Aorta (tissue), 5 donors: ENCODE measurements at regions not wholly inside any gene's neighbourhood (a gene's known extent, or its start where the extent isn't known, plus 50 kb on each side); places are given as distances from the start of the nearest gene placed in this dataset.
"Not testable (repeated sequence)": the region's sequence is repeated elsewhere in the genome, so short reads cannot be mapped to it uniquely, and the experiment has no call there.

Experiments used
- ATAC-seq: fragments of 200-7000 bp; cut with Tn5 transposase; one replicate; pipeline ENCODE4 v1.9.1; 2022; ENCODE audit warnings: moderate library complexity; ENCODE audit not compliant: low FRiP score
- DNase-seq, 2 donors: peaks; one replicate each; pipeline ENCODE4 v3.0.0-alpha.2; 2020
- H3K27ac ChIP-seq, 2 donors: one replicate each; pipeline ENCODE4 v1.5.1; 2013; ENCODE audit warnings: low read length in 2 of 2, mild to moderate bottlenecking in 2 of 2, moderate library complexity in 2 of 2, control low read depth in 1 of 2, inconsistent platforms in 1 of 2, low read depth in 1 of 2
- H3K27me3 ChIP-seq, 2 donors: one replicate each; pipeline ENCODE4 v1.6.1; 2013; ENCODE audit warnings: control low read depth in 1 of 2, low read length in 1 of 2, mild to moderate bottlenecking in 1 of 2, moderate library complexity in 1 of 2; ENCODE audit not compliant: insufficient read depth in 2 of 2, control insufficient read depth in 1 of 2
- H3K36me3 ChIP-seq, 2 donors: one replicate each; pipeline ENCODE4 v1.6.1; 2013; ENCODE audit warnings: control low read depth in 1 of 2, low read length in 1 of 2, mild to moderate bottlenecking in 1 of 2; ENCODE audit not compliant: insufficient read depth in 2 of 2, control insufficient read depth in 1 of 2
- H3K4me1 ChIP-seq, 2 donors: one replicate each; pipeline ENCODE4 v1.6.1; 2013; ENCODE audit warnings: low read length in 2 of 2, control low read depth in 1 of 2, mild to moderate bottlenecking in 1 of 2, moderate library complexity in 1 of 2; ENCODE audit not compliant: insufficient read depth in 2 of 2, control insufficient read depth in 1 of 2
- H3K4me3 ChIP-seq, 2 donors: one replicate each; pipeline ENCODE4 v1.5.1; 2013; ENCODE audit warnings: low read length in 2 of 2, control low read depth in 1 of 2, mild to moderate bottlenecking in 1 of 2
- H3K9me3 ChIP-seq: one replicate; pipeline ENCODE4 v1.6.1; 2013; ENCODE audit warnings: mild to moderate bottlenecking, low read length; ENCODE audit not compliant: control insufficient read depth
- WGBS, 2 donors: extraction: QIAGEN DNeasy Blood & Tissue Kit; methylation state at CpG; one replicate each; pipeline ENCODE4 v1.1.7; 2013; 5-methylcytosine and 5-hydroxymethylcytosine counted together
- intact Hi-C, 2 donors: fragments of 100-400 bp; cut with DNase I; formaldehyde crosslinking; loops; one replicate each; pipeline versions ENCODE4 v1.14.2 to v1.15.0; 2022
- donor health status: healthy with polysubstance abuse.
- donor health status: Bipolar disorder and iron deficiency.
- donor health status: DM: no; HTN: no; CAD: no.
- donor health status: DM: no; HTN: no; CAD: no.
- donor health status: DM: yes; HTN: yes; CAD: no.

DNA sequence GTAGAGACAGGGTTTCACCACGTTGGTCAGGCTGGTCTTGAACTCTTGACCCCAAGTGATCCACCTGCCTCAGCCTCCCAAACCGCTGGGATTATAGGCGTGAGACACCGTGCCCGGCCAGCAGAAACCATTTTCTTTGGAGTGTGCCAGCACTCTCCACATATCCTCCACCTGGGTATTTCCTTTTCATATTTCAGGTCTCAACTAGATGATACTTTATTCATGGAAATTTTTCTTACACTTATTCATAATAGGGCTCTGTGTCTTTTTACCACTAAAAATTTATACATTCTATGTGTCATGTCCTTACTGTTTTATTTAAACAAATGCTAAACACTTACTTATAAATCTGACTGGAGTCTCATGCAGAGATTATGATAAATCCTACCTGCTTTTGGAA lies 305.9 kb downstream of the PCDH20 start:
- Histone ChIP-seq H3K9me3 (no peaks in the 10 kb centered on the region), H3K4me3 (no peak overlapping the region), H3K27me3 (no peaks in the 10 kb centered on the region), H3K36me3 (no peaks in the 10 kb centered on the region), H3K4me1 (no peaks in the 10 kb centered on the region), H3K27ac (no peak overlapping the region)
- no peak for ATAC-seq
- intact Hi-C loops = no loop called here
- WGBS, 2 donors = 88 to 90% methylated on average over 5 of the region's 5 CpGs
- no peak for DNase-seq

DNA sequence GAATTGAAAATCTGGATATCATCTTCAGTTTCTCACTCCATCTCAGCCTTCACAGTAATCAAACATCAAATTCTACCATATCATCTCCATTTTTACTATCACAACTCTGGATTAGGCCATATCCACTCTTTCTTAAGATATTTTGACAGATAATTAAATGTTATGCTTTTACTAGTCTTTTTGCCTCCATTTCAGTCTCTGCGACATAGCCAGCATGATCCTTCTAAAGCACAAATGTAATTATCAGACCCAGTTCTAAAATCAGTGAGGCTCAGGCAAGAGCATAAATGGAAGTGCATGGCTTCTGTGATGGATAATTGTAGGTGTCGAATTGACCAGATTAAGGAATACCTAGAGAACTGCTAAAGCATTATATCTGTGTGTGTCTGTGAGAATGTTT lies 307.7 kb downstream of the PCDH20 start:
- Histone ChIP-seq H3K9me3 (no peaks in the 10 kb centered on the region), H3K4me3 (no peak overlapping the region), H3K27me3 (no peaks in the 10 kb centered on the region), H3K36me3 (no peaks in the 10 kb centered on the region), H3K4me1 (no peaks in the 10 kb centered on the region), H3K27ac (no peak overlapping the region)
- whole genome bisulfite sequencing, 2 donors = 94 to 97% methylated on average over 2 of the region's 2 CpGs
- intact Hi-C loops = no loop called here
- DNase-seq (no peak), ATAC-seq (no peak)

GRCh38 chr13:61095885-61096284 lies 319.8 kb downstream of the PCDH20 start:
- Histone ChIP-seq H3K9me3 (no peaks in the 10 kb centered on the region), H3K27ac (no peak overlapping the region), H3K4me1 (no peaks in the 10 kb centered on the region), H3K36me3 (no peaks in the 10 kb centered on the region), H3K27me3 (no peaks in the 10 kb centered on the region), H3K4me3 (no peak overlapping the region)
- no peak for ATAC-seq
- DNase-seq = no peak
- intact Hi-C loops = no loop called here

DNA sequence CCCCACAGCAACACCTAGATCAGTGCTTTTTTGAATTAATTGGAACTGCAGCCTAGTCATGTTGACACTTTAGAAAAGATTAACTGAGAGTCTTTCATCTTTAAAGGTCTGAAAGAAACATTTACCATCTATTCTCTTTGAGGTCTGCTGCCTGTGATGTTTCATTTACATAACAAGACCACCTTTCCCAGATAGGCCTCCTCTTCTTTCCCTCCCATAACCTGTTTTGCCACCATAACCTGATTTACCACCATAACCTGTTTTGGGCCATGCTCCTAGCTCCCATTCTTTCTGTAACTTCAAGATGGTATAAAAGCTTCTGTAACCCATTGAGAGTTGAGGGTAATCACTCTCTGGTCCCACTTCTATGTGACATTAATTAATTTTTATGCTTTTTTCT lies 320.8 kb downstream of the PCDH20 start:
- intact Hi-C loops = no loop called here
- no peaks in the 10 kb centered on the region for H3K4me1 ChIP-seq

GRCh38 chr13:61089894-61090293 lies 325.8 kb downstream of the PCDH20 start:
- not testable (repeated sequence) for H3K4me1 ChIP-seq, ATAC-seq, DNase-seq

More for the DNA sequence above, 320.8 kb downstream of the PCDH20 start:
- ATAC-seq = no peak
- Histone ChIP-seq H3K36me3 (no peaks in the 10 kb centered on the region), H3K27ac (no peak overlapping the region), H3K4me3 (no peak overlapping the region), H3K9me3 (no peaks in the 10 kb centered on the region), H3K27me3 (no peaks in the 10 kb centered on the region)
- no peak for DNase-seq

GRCh38 chr13:61086087-61086486 lies 329.6 kb downstream of the PCDH20 start:
- no peak for ATAC-seq
- intact Hi-C loops = no loop called here
- Histone ChIP-seq H3K36me3 (no peaks in the 10 kb centered on the region), H3K4me1 (no peaks in the 10 kb centered on the region), H3K27me3 (no peaks in the 10 kb centered on the region), H3K27ac (no peak overlapping the region), H3K4me3 (no peak overlapping the region), H3K9me3 (no peaks in the 10 kb centered on the region)
- 87 to 100% methylated on average over 1 of the region's 1 CpG for WGBS, 2 donors
- no peak for DNase-seq

More at GRCh38 chr13:61089894-61090293, 325.8 kb downstream of the PCDH20 start:
- H3K4me3 ChIP-seq, H3K36me3 ChIP-seq, H3K9me3 ChIP-seq, H3K27ac ChIP-seq, intact Hi-C loops, H3K27me3 ChIP-seq: not testable (repeated sequence)
- WGBS, 2 donors = 68 to 73% methylated on average over 8 of the region's 8 CpGs

DNA sequence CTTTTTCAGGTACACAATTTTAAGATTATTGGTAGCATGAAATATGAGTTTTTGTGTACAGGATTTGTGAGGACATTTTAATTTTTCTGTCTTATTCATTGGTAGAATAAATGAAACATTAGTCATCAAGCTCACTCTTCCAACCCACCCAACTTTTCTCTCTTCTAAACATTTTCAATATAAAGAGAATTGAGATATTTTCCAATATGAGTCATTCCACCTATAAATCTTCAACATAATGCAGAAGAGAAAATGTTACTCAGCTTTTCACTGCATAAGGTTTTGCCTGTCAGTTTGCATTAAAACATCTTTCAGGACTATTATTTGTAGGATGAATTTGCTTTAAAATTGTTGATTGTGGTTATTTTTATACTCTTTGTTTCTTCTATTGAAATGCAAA lies 330.7 kb downstream of the PCDH20 start:
- no peaks in the 10 kb centered on the region for H3K9me3 ChIP-seq
- H3K27ac ChIP-seq = no peak overlapping the region
- no peak overlapping the region for H3K4me3 ChIP-seq
- H3K4me1 ChIP-seq = no peaks in the 10 kb centered on the region
- H3K27me3 ChIP-seq = no peaks in the 10 kb centered on the region
- no peaks in the 10 kb centered on the region for H3K36me3 ChIP-seq
- ATAC-seq (no peak), DNase-seq (no peak)
- intact Hi-C loops = no loop called here

GRCh38 chr13:61078976-61079770 lies 336.5 kb downstream of the PCDH20 start:
- H3K4me3 ChIP-seq = no peak overlapping the region
- no peak overlapping the region for H3K27ac ChIP-seq
- no peak for DNase-seq
- intact Hi-C loops = no loop called here
- WGBS, 2 donors = 85 to 89% methylated on average over 4 of the region's 4 CpGs
- H3K27me3 ChIP-seq = no peaks in the 10 kb centered on the region
- H3K36me3 ChIP-seq = no peaks in the 10 kb centered on the region
- no peak for ATAC-seq
- H3K4me1 ChIP-seq = no peaks in the 10 kb centered on the region
- no peaks in the 10 kb centered on the region for H3K9me3 ChIP-seq

DNA sequence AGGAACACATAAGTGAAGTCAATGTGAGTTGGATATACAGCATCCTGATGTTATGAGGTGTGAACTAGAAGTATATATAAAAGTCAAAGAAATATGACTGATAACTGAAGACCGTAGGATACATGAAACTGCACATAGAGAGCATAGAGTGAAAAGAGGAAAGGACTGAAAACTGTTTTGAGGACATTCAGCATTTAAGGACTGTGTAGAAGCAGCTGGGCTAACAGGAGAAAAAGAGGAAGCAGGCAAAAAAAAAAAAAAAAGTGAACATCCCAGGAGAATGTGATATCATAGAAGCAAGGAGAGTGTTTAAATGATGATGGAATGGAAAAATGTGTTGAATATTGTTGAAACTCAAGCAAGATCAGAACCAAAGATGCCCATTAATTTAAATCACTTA lies 363.5 kb downstream of the PCDH20 start:
- no peak overlapping the region for H3K4me3 ChIP-seq

More for the DNA sequence above, 363.5 kb downstream of the PCDH20 start:
- Histone ChIP-seq H3K36me3 (no peaks in the 10 kb centered on the region), H3K4me1 (no peaks in the 10 kb centered on the region), H3K9me3 (no peaks in the 10 kb centered on the region), H3K27me3 (no peaks in the 10 kb centered on the region), H3K27ac (no peak overlapping the region)
- no peak for ATAC-seq
- 81 to 89% methylated on average over 1 of the region's 1 CpG for WGBS, 2 donors
- no peak for DNase-seq
- intact Hi-C loops = no loop called here
